HG03439 (cell line): ENCODE measurements at regions not wholly inside any gene's neighbourhood (a gene's known extent, or its start where the extent isn't known, plus 50 kb on each side); places are given as distances from the start of the nearest gene placed in this dataset.

ENCODE experiments used
- ATAC-seq: cut with Tn5 transposase; IDR thresholded peaks from one replicate; pipeline ENCODE4 v1.9.1; 2021; ENCODE audit warnings: mild to moderate bottlenecking, moderate library complexity; ENCODE audit not compliant: unreplicated experiment

DNA sequence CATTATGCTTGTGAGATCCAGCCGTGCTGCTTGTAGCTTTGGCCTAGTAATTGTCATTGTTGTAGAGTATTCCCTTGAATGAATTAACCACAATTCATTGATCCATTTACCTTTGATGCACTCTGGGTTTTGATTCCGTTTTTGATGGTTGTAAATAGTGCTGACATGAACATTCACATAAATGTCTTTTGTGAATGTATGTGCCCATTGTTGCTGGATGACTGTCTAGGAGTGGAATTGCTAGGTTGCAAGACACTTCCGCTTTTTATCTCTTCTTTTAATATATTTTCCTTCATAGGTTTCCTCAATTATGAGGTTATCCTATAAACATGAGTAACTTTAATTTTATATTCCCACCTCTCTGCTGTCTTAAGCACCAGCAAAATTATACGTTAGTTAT is 104.8 kb upstream of the CCDC68 start:
- ATAC-seq, result no peak

DNA sequence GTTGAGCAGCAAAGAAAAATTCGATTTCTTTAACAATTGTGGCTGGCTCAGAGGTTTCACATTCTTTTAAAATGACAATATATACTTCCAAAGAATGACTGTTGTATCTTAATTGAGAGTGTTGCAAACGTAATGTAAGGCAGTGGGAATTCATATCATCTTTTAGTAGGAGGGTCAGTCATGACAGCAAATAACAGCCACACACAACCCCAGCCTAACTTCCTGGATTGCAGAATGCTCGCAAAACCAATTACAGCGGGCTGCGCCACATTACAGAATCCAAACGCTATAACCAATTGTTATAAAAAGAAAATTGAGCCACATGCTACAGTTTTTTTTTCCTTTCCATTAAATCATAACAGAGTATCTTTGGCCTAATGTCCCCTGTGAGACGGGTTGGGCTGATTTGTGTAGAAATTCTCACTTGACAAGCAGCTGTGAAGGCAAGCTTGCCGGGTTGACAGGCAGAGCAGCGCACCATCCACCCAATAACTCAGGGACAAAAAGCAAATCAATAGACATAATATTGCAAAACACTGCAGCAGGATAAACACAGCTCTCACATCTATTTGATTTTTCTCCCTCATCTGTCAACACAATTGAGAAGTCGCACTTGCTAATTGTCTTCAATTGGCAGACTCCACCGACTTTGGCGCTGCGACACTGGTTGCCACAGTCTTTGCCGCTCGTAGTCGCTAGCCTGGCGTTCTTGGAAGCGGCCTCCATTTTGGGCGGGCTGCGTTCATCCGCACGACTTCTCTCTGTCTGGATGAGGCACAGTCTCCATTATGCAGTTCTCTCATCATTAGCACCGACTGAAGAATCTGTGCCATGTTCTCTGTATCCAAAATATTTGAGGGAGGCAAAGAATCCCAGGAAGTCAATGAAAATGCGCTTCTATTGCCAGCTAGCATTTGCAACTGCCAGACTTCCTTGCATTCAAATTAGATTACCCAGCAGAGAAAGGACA is 95.0 kb upstream of the CCDC68 start:
- no peak for ATAC-seq

DNA sequence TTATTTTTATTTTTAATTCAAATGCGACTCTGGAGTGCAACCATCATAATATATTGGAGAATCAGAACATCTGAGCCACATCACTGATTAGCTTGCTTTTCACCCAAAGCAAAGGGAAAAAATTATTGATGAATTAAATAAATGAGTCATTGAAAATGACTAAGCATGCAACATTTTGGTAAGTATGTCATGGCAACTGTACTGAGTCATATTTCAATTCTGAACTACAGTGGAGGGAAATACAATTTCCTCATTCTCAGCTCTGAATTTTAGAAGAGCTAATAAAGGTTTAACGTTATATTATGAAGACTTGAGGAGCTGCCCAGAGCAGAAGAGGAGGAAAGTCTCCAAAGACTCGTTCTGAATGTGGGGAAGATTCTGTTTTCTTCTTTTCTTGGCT is 89.6 kb upstream of the CCDC68 start:
- no peak for ATAC-seq

DNA sequence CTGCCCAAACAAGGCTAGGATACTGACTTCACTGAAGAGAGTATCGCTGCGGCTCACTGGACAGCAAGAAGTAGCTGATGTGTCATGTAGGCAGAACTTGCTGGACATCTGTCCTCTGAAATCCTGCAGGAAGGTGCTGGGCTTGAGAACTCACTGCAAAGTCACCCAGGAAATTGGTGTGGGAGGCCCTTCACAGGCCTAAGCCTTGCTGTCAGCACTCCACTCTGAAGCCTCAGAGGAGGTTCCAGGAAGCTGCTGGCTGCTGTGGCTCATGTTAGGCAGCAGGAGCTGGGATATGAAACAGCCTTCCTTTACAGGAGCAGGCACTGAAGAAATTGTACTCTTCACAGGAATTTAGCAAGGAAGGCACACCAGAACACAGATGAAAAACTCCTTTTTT is 88.3 kb upstream of the CCDC68 start:
- no peak for ATAC-seq

DNA sequence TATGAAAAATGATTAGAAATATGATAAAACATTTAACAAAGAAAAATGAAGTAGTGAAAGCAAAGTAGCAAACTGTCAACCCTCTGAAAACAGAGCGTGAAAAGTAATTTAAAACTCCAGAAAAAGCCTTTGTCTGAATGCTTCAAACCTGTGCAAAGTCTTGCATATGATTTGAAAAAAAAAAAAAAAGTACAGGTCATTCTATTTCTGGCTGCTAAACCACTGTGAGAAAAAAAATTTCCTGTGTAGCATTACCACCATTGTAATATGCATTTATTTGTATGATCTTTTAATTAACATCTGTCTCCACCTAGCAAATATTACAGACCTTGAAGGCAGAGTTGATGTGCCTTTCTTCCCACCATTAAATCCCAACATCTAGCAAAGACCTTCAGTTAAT is 82.1 kb upstream of the CCDC68 start:
- ATAC-seq, result no peak

DNA sequence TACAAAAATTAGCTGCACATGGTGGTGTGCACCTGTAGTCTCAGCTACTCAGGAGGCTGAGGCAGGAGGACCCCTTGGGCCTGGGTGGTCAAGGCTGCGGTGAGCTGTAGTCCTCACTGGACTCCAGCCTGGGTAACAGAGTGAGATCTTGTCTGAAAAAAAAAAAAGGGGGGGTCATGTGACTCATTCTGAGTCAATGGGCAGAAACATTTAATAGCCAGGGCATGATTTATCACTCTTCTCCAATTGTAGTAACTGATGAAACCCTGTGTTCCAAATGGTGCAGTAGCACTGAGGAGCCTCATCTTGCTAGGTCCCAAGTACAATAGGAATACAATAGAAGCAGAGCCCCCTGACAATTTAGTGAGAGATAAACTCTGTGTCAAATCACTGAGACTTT is 78.9 kb upstream of the CCDC68 start:
- no peak for ATAC-seq

DNA sequence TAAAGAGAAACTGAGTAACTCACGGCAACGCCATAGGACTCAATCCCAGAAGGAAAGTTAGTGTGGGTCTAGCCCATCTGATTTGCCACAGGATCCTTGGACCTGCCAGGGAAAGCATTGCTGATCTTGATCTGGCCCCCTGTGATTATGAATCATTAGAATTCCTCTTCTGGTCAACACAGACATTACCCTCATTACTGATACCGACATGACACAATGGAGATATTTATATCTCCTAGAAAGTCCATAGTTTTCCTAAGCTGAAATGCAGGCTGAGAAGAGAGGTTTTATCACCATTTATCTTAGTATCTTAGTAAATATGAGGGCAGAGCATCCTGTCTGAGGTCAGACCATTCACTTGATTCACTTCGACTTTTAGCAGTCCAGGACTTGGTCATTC is 75.5 kb upstream of the CCDC68 start:
- no peak for ATAC-seq

DNA sequence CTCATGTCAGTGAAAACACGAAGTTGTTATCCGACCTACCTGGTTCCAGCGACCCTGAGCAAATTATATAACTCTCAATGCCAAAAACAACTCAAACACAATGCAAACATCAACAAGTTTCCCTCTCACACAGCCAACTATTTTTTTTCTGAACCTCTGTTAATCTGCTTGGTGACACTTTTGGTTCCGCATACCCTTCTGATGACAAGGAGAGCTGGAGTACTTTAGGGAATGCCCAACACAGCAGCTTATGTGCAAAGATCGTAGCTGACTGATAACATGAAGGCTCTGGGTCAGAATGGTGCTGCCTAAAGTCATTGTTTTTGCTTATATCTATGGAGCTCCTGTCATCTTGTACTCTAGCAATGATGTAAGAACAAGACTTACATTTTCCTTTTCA is 72.7 kb upstream of the CCDC68 start:
- ATAC-seq, result no peak

DNA sequence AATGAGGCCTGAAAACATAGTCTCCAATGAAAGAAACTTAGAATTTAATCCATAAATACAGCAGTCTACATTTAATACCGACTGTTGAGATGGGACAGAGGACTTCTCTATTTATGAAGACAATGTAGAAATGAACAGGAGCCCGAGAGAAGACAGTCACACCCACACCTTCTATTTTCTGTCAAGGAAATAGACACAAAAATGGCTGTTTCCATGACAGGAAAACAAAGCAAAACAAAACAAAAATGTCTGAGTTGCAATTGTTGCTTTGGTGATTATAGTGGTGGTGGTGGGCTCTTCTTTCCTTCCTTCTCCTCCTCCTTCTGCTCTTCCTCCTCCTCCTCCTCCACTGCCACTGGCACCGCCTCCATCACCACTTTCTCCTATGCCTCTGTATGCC is 72.3 kb upstream of the CCDC68 start:
- ATAC-seq, result no peak

DNA sequence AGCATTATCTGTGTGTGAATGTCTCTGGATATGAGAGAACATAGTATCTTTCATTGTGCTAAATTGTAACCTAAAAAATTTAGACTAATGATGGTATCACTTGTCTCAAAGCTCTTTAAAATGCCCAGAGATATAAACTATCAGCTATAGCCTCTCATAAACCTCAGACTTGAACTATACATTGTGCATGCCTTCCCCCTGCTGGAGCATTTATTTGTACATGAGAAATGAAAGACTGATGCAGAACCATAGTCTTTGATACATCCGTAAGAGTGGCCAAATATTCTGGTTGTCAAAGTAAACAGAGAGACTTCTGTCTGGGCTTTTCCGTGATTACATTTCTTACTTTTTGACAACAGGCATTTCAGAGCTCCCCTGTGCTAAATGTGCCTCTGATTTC is 71.9 kb upstream of the CCDC68 start:
- ATAC-seq, result no peak

DNA sequence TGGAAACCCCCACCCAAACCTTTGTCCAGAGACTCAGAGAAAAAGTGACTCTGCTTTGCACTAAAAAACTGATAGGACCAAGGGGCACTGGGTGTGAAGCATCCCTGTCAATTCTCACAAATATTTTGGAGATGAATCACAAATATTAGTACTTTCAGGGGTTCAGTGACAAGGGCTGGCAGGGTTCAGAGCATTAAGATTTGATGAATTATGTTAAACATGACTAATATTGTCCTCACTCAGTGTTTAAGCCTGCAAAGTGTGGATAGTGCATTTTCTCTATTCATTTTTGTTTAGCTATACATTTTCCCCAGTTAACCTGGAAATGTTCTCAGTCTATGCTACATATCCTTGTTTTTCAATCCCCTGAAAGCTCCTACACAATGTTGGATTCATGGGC is 65.3 kb upstream of the CCDC68 start:
- ATAC-seq, result no peak

DNA sequence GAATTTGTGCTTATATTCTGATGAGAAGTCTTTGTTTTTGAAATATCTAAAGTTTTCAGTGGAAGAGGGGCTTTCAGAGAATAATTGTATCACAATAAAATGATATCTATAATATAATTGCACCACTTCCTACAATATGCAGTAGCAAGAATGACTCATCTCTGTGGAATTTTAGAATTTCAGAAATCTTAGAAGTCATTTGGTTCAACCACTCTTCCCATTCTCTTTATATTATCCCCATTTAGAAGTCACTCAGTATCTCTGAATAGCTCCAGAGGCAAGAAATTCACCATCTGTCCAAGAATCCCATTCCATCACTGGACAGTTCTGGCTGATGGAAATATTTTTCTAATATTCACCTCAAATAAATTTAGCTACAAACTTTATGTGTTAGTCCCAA is 59.3 kb upstream of the CCDC68 start:
- ATAC-seq, result no peak

DNA sequence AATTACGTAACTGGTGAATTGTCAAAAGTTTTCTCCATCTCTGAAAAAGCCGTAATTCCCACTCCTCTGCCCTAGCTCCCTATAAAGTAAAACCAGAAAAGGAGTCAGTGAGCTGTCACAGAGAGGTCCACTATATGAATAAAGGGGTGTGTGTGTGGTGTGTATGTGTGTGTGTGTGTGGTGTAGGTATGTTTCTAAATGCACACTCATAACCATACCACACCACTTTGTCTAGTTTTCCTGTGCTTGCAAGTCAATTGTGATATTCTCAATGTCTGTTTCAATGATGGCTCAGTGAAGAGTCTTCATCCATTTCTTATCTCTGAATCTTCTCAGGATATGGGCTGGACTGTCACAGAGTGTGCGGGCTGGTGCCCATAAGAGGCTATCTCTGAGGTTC is 54.8 kb upstream of the CCDC68 start:
- no peak for ATAC-seq

DNA sequence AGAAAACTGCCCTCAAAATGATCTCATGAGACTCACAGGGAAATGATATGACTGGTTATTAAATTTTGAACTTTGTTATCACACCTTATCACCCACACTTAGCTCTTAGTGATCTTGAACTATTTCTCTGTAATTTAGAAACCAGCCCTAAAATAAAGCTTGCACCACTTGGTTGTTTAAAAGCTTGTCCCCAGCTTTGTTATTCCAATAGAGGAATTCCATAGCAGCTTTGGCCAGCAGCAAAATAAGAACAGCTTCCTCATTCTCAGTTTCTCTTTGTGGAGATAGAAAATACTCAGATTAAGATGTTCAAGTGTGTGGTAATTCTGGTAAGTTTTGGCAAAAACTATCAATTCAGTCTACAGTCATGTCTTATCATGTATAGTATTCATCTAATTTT is 54.4 kb upstream of the CCDC68 start:
- ATAC-seq, result no peak

DNA sequence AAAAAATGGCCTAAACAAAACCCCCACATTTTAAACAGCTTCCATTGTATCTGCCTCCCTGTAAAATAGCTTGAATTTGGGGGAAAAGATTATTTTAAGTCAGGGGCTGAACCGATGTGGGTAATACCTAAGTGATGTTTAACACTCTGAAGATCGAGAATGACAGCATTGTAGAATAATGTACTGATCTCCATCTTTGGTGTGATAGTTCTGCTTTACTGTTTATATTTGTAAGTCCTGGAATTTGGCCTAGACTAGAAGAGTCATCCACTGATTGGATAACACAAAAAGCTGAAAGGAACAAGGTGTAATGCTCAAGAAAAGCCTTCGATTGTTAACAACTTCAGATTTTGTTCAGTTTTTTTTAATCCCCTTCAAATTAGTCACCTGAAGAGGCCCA is 53.8 kb upstream of the CCDC68 start:
- ATAC-seq, result no peak

DNA sequence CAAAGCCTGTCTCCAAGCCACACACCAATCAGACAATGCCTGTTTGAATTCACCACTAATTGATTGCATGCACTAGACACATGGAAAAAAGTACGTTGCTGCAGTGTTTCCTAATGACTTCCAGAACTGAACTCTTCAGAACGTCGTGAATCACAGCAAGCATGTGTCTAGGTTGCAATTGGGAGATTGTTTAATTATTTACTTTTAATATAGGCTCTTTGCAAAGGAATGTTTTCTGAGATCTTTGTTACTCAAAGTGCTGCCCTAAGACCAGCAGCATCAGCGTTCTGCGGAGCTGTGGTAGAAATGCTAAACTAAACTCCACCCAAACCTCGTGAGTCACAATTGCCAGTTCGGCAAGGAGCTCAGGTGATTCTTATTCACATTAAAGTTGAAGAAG is 52.7 kb upstream of the CCDC68 start:
- no peak for ATAC-seq
